RWPE1 (cell line): ENCODE measurements at regions not wholly inside any gene's neighbourhood (a gene's known extent, or its start where the extent isn't known, plus 50 kb on each side); places are given as distances from the start of the nearest gene placed in this dataset.

Experiments
- CTCF ChIA-PET: fragments of 350-600 bp; sonication (Branson Sonifier 250); formaldehyde crosslinking; extraction: SDS; loops from one replicate; lab custom pipeline; 2021; lab: Yijun Ruan, JAX
- POLR2A ChIA-PET: fragments of 400-600 bp; formaldehyde crosslinking; extraction: SDS; loops from one replicate; lab custom pipeline; 2020; ENCODE audit warnings: antibody characterized with exemption; ENCODE audit not compliant: low non-redundant PET; lab: Yijun Ruan, JAX
- DNase-seq: peaks from one replicate; pipeline ENCODE4 v3.0.0; 2012; ENCODE audit warnings: low spot score
- H3K27ac ChIP-seq: fragments of 450-650 bp; 2 replicates; pipeline ENCODE4 v1.5.1; 2017
- TF ChIP-seq, protein P1 (sequence below): fragments of 450-650 bp; conservative IDR thresholded peaks from 2 replicates; pipeline ENCODE4 v1.5.1; 2017; ENCODE audit warnings: low read depth, mild to moderate bottlenecking

DNA sequence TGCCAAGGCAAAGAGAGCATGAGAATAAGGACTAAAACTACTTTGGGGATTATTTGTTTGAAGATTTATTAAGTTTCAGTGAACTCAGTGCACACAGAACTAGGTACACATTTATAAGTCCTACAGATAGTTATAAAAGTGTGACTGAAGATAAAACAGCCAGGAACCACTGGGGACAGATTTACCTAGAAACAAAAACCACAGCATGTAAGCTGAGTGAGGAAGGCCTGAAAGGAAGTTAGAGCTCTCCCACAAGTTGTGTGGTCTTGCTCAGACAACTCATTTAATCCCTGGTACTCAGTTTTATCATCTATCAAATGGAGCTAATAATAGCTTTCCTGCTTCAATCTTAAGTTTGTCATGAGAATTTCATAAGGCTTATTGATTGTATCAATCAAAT is 311.2 kb upstream of the FAT3 start:
- DNase-seq: no peak
- H3K27ac ChIP-seq: no peak overlapping the region
- CTCF ChIA-PET: no interaction called here
- TF ChIP-seq, protein P1, sequence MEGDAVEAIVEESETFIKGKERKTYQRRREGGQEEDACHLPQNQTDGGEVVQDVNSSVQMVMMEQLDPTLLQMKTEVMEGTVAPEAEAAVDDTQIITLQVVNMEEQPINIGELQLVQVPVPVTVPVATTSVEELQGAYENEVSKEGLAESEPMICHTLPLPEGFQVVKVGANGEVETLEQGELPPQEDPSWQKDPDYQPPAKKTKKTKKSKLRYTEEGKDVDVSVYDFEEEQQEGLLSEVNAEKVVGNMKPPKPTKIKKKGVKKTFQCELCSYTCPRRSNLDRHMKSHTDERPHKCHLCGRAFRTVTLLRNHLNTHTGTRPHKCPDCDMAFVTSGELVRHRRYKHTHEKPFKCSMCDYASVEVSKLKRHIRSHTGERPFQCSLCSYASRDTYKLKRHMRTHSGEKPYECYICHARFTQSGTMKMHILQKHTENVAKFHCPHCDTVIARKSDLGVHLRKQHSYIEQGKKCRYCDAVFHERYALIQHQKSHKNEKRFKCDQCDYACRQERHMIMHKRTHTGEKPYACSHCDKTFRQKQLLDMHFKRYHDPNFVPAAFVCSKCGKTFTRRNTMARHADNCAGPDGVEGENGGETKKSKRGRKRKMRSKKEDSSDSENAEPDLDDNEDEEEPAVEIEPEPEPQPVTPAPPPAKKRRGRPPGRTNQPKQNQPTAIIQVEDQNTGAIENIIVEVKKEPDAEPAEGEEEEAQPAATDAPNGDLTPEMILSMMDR: no peak
- POLR2A ChIA-PET: no interaction called here

DNA sequence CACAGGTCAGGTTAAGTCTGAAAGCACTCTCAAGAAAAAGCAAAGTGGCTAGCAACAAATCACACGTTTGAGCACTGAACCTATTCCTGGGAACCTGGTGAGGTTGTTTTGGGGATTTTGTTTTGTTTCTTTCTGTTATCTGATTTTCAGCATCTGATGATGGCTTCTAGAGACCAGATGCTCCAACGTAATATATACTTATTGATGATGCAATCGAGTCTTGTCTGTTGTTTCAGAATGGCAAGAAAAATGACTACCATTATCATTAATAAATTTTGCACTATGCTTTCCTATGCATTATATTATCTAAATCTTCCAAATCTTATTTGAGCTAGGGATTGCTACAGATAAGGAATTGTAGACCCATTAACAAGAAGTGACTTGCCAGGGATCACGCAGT is 312.3 kb upstream of the FAT3 start:
- H3K27ac ChIP-seq: no peak overlapping the region
- TF ChIP-seq, protein P1: no peak
- POLR2A ChIA-PET: no interaction called here
- no peak for DNase-seq
- CTCF ChIA-PET: no interaction called here

DNA sequence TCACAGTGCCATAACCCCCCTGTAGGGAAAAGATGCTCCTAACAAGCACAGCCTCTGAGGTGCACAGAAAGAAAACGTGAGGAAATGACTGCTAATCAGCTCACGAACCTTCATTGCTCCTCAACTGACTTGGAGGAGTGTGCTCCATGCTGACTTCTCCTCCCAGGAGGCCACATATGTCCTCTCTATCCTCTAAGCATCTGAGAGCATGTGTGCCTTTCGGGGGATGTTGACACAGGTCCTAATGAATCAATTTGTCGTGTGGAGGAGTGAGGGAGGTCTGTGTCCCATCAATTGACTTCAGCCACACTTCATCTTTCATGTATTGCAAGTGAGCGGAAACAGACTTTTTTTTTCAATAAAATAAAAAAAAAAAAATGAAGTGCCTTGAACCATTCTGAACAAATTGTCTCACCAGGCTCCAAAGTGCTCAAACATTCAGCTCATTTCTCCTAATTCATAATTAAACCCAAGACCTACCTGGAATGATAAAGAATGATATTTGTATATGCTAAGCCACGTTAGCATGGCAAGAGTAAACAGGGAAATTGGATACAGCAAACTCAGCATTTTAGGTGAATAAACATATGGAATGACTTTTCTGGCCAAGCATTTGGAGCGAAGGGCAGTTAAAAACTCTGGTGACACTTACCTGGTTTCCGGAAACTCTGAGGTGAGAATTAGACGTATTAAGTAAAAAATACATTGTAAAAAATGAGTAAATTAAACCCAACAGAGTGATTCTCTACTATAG is 317.6 kb upstream of the FAT3 start:
- TF ChIP-seq, protein P1: no peak
- POLR2A ChIA-PET: no interaction called here
- no peak overlapping the region for H3K27ac ChIP-seq
- no peak for DNase-seq
- CTCF ChIA-PET: no interaction called here

DNA sequence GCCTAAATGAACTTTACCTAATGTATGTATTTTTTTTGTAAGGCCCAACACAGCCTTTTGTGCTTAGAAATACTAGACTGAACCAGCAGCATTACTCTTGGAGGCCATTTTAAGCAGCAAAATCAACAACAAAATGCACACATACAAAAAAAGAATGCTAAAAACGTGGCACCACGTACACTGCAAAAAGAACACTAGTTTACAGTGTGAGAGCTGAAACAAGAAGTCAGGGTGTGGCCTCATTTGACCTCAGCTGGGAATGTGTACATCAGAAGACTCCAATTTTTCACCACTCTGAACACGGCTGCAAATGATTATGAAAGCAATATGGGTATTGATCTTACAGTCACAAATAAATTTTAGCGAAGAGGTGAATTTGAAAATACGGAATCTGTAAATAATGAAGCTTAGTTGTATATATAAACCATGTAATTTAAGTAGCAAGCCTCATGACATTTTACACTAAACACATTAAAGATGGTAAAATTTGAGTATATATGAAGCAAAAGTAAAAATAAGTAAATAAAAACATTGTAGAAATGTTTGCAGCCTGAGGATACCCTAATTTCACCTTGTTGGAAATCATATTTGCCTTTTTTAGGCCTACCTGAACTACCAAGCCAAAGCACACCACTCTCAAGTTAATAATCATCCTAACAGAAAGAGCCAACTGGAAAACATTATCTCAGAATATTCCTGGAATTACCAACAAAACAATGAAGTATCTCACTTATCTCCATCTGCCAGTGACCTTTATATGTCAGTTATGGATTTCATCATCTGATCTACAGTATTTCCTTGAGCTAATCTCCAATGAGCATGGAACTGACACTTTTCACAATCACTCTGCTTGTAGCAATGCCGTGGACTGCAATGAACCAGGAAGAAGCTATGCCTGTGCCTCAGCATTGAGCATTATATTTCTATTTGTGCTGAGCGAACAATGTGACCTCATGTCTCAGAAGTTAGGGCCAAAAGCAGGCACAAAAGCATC is 319.5 kb upstream of the FAT3 start:
- TF ChIP-seq, protein P1: no peak
- ChIA-PET POLR2A (no interaction called here), CTCF (interaction anchor here (0.6 kb wide), 1 partner anchor 430 kb away, joined by 9 read pairs; no protein-coding TSS in a partner anchor)
- no peak overlapping the region for H3K27ac ChIP-seq
- DNase-seq: no peak

DNA sequence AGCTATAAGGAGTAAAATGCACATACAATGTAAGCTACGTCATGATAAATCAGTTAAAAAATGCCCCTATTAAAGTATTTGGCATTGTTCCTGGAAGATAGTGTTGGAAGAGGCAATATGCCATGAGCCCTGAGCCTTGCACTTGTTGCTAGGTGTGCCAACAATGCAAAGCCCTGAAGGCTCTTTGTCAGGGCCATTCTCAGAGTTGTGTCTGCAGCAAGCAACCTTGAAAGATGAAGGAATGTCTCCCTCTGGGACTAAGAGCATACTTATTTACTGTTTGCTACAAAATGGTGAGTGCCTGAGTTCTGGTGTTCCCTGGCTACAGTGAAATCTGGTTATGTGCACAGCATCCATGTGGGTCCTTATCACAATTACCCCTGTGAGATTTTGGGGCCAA is 322.3 kb upstream of the FAT3 start:
- no peak for DNase-seq
- ChIA-PET CTCF (no interaction called here), POLR2A (no interaction called here)

DNA sequence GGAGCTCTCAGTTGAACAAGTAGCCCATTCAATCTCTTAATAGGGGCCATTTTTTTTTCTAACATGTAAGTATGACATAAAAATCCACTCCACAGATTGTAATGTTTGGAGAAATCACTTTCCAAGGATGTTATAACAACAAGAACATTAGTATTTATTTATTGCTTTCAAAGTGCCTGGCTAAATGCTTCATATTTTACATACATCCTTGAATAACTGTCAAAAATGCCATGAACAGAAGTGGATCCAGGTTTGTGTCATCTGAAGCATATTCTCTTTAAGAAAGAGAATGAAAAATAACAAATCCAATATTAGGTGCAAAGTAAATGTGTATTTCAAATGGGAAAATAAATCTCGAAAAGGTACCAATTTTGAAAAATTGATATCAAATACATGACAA is 344.0 kb upstream of the FAT3 start:
- TF ChIP-seq, protein P1: no peak
- no peak for DNase-seq
- H3K27ac ChIP-seq: no peak overlapping the region
- ChIA-PET POLR2A (no interaction called here), CTCF (no interaction called here)

More for the DNA sequence above, 322.3 kb upstream of the FAT3 start:
- TF ChIP-seq, protein P1: no peak
- H3K27ac ChIP-seq: no peak overlapping the region
